Suprapubic skin (tissue), 4 donors: ENCODE measurements at regions not wholly inside any gene's neighbourhood (a gene's known extent, or its start where the extent isn't known, plus 50 kb on each side); places are given as distances from the start of the nearest gene placed in this dataset.

Source experiments
- DNase-seq, 2 donors: peaks; one replicate each; pipeline ENCODE4 v3.0.0-alpha.2; 2019; ENCODE audit warnings: low spot score in 2 of 2
- H3K27ac ChIP-seq: fragments of 200-600 bp; sonication (generic); one replicate; pipeline ENCODE4 v1.5.1; 2019
- H3K27me3 ChIP-seq: fragments of 200-600 bp; sonication (generic); one replicate; pipeline ENCODE4 v1.5.1; 2019
- H3K36me3 ChIP-seq: fragments of 200-600 bp; sonication (generic); one replicate; pipeline ENCODE4 v1.5.1; 2019
- H3K4me1 ChIP-seq: fragments of 200-600 bp; sonication (generic); one replicate; pipeline ENCODE4 v1.5.1; 2019
- H3K4me3 ChIP-seq: fragments of 200-600 bp; sonication (generic); one replicate; pipeline ENCODE4 v1.5.1; 2019; ENCODE audit warnings: mild to moderate bottlenecking
- H3K9me3 ChIP-seq: fragments of 200-600 bp; sonication (generic); one replicate; pipeline ENCODE4 v1.5.1; 2019
- CTCF ChIP-seq, 2 donors: fragments of 200-600 bp in 1 of 2; fragments of 450-650 bp in 1 of 2; sonication (generic) in 1 of 2; IDR thresholded peaks; one replicate each; pipeline ENCODE4 v1.5.1; 2016 to 2019; ENCODE audit warnings: antibody characterized with exemption in 2 of 2, mild to moderate bottlenecking in 1 of 2, moderate library complexity in 1 of 2
- EP300 ChIP-seq: sonication (generic); formaldehyde crosslinking; IDR thresholded peaks from one replicate; pipeline ENCODE4 v1.6.1; 2017; ENCODE audit warnings: antibody characterized with exemption
- POLR2A ChIP-seq, 2 donors: fragments of 450-650 bp; IDR thresholded peaks; one replicate each; pipeline ENCODE4 v1.6.1; 2017; ENCODE audit warnings: antibody characterized with exemption in 2 of 2, mild to moderate bottlenecking in 2 of 2, moderate library complexity in 2 of 2
- POLR2AphosphoS5 ChIP-seq, 3 donors: sonication (generic); formaldehyde crosslinking; IDR thresholded peaks; one replicate each; pipeline ENCODE4 v1.6.1; 2017; ENCODE audit warnings: antibody characterized with exemption in 3 of 3
- WGBS: methylation state at CpG from one replicate; pipeline ENCODE4 v1.1.5; 2018; 5-methylcytosine and 5-hydroxymethylcytosine counted together

GRCh38 chr7:25926451-25926850 lies 225.5 kb upstream of the NFE2L3 start:
- TF ChIP-seq EP300 (no peak), CTCF (IDR thresholded peaks at IDR 0.05) (no peak), POLR2AphosphoS5 (IDR thresholded peaks at IDR 0.05) (no peak), POLR2A (IDR thresholded peaks at IDR 0.05) (no peak)
- Histone ChIP-seq H3K4me3 (no peak overlapping the region), H3K27ac (no peak overlapping the region), H3K9me3 (no peaks in the 10 kb centered on the region), H3K4me1 (peaks cover 2% of the 10 kb centered on the region), H3K27me3 (peaks cover 3% of the 10 kb centered on the region), H3K36me3 (no peaks in the 10 kb centered on the region)
- 49% methylated on average over 2 of the region's 2 CpGs for WGBS
- DNase-seq: no peak

- no peak overlapping the region for H3K4me3 ChIP-seq
- DNase-seq: no peak
- H3K36me3 ChIP-seq: no peaks in the 10 kb centered on the region
- H3K4me1 ChIP-seq: peaks cover 2% of the 10 kb centered on the region
- no peak for TF ChIP-seq POLR2AphosphoS5 (IDR thresholded peaks at IDR 0.05)
- no peak for TF ChIP-seq CTCF (IDR thresholded peaks at IDR 0.05)
- no peak for TF ChIP-seq POLR2A (IDR thresholded peaks at IDR 0.05)
- no peak for TF ChIP-seq EP300
- H3K27ac ChIP-seq: no peak overlapping the region
- peaks cover 4% of the 10 kb centered on the region for H3K27me3 ChIP-seq
- 66% methylated on average over 7 of the region's 7 CpGs for WGBS
- no peaks in the 10 kb centered on the region for H3K9me3 ChIP-seq
Measured at GRCh38 chr7:25926891-25927625, 224.9 kb upstream of the NFE2L3 start.

GRCh38 chr7:25927626-25927978 lies 224.4 kb upstream of the NFE2L3 start:
- H3K4me3 ChIP-seq: no peak overlapping the region
- 92% methylated on average over 4 of the region's 4 CpGs for WGBS
- H3K4me1 ChIP-seq: peaks cover 2% of the 10 kb centered on the region
- no peak overlapping the region for H3K27ac ChIP-seq
- no peaks in the 10 kb centered on the region for H3K9me3 ChIP-seq
- TF ChIP-seq POLR2A (IDR thresholded peaks at IDR 0.05): no peak
- no peaks in the 10 kb centered on the region for H3K36me3 ChIP-seq
- peaks cover 5% of the 10 kb centered on the region for H3K27me3 ChIP-seq
- no peak for DNase-seq

- H3K36me3 ChIP-seq: no peaks in the 10 kb centered on the region
- no peak overlapping the region for H3K4me3 ChIP-seq
- TF ChIP-seq POLR2AphosphoS5 (IDR thresholded peaks at IDR 0.05): no peak
- no peak for TF ChIP-seq POLR2A (IDR thresholded peaks at IDR 0.05)
- TF ChIP-seq CTCF (IDR thresholded peaks at IDR 0.05): no peak
- TF ChIP-seq EP300: no peak
- peaks cover 5% of the 10 kb centered on the region for H3K27me3 ChIP-seq
- peaks cover 2% of the 10 kb centered on the region for H3K4me1 ChIP-seq
- no peak for DNase-seq
- 87% methylated on average over 5 of the region's 5 CpGs for WGBS
- H3K27ac ChIP-seq: no peak overlapping the region
- peaks cover 6% of the 10 kb centered on the region for H3K9me3 ChIP-seq
Measured at GRCh38 chr7:25928549-25929330, 223.3 kb upstream of the NFE2L3 start.

GRCh38 chr7:25929448-25929847 lies 222.6 kb upstream of the NFE2L3 start:
- H3K27me3 ChIP-seq: peaks cover 5% of the 10 kb centered on the region
- peaks cover 2% of the 10 kb centered on the region for H3K4me1 ChIP-seq
- no peak overlapping the region for H3K27ac ChIP-seq
- 88% methylated on average over 5 of the region's 5 CpGs for WGBS
- no peaks in the 10 kb centered on the region for H3K36me3 ChIP-seq
- TF ChIP-seq EP300 (no peak), POLR2AphosphoS5 (IDR thresholded peaks at IDR 0.05) (no peak), CTCF (IDR thresholded peaks at IDR 0.05) (no peak), POLR2A (IDR thresholded peaks at IDR 0.05) (no peak)
- peaks cover 6% of the 10 kb centered on the region for H3K9me3 ChIP-seq
- DNase-seq: no peak
- no peak overlapping the region for H3K4me3 ChIP-seq
